Left lung (tissue), 4 donors: ENCODE measurements at regions not wholly inside any gene's neighbourhood (a gene's known extent, or its start where the extent isn't known, plus 50 kb on each side); places are given as distances from the start of the nearest gene placed in this dataset.

Experiments used
- ATAC-seq: fragments of 200-7000 bp; cut with Tn5 transposase; one replicate; pipeline ENCODE4 v1.9.1; 2020; ENCODE audit warnings: moderate library complexity
- DNase-seq, 4 donors: peaks; one replicate each; pipeline ENCODE4 v3.0.0-alpha.2; 2013 to 2020
- H3K27ac ChIP-seq, 2 donors: fragments of 200-600 bp; sonication (generic) in 1 of 2; one replicate each; pipeline versions ENCODE4 v1.5.0 to v1.8.0; 2020 to 2021
- H3K27me3 ChIP-seq, 2 donors: fragments of 200-600 bp; sonication (generic) in 1 of 2; one replicate each; pipeline versions ENCODE4 v1.5.0 to v1.8.0; 2020 to 2021
- H3K36me3 ChIP-seq, 2 donors: fragments of 200-600 bp; sonication (generic) in 1 of 2; one replicate each; pipeline versions ENCODE4 v1.5.0 to v1.8.0; 2020 to 2021
- H3K4me1 ChIP-seq, 2 donors: fragments of 200-600 bp; one replicate each; pipeline ENCODE4 v1.8.0; 2021
- H3K4me3 ChIP-seq, 2 donors: fragments of 200-600 bp; sonication (generic) in 1 of 2; one replicate each; pipeline versions ENCODE4 v1.5.0 to v1.8.0; 2020 to 2021; ENCODE audit warnings: mild to moderate bottlenecking in 1 of 2
- H3K9me3 ChIP-seq, 2 donors: fragments of 200-600 bp; sonication (generic) in 1 of 2; one replicate each; pipeline versions ENCODE4 v1.5.0 to v1.8.0; 2020 to 2021
- CTCF ChIP-seq, 2 donors: fragments of 200-600 bp; sonication (generic) in 1 of 2; IDR thresholded peaks; one replicate each; pipeline versions ENCODE4 v1.5.0 to v1.8.0; 2021; ENCODE audit warnings: antibody characterized with exemption in 2 of 2
- intact Hi-C, 2 donors: fragments of 100-400 bp; cut with DNase I; formaldehyde crosslinking; loops; one replicate each; pipeline versions ENCODE4 v1.11.2 to v1.14.2; 2022
- donor health status: DM: no; HTN: yes; CAD: no.
- donor health status: DM: no; HTN: no; CAD: no.

GRCh38 chr3:193021506-193022010 lies 103.9 kb upstream of the MB21D2 start:
- Histone ChIP-seq H3K27me3 (peaks cover 0 to 13% of the 10 kb centered on the region in 2 donors), H3K27ac (no peak overlapping the region), H3K4me3 (no peak overlapping the region), H3K9me3 (no peaks in the 10 kb centered on the region), H3K36me3 (no peaks in the 10 kb centered on the region), H3K4me1 (no peaks in the 10 kb centered on the region)
- DNase-seq (no peak), ATAC-seq (no peak)
- intact Hi-C loops = no loop called here
- TF ChIP-seq CTCF (IDR thresholded peaks at IDR 0.05) = no peak

DNA sequence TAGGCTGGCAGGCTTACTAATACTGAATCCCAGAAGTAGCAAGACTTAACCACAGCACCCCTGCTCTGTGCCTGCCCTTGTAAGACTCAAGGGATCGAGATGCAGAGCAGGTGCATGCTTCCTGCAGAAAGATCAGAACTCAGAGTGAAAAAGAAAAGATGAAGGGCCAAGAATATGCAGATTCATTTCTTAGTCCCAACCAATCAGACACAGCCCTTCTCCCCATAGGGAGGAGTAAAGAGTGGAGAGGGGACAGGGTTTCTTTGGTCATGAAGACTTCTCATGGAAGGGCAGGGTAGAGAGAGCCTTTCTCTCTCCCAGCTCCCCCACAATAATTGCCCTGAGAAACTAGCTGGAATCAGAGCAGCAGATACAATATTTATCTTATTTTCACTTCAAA lies 105.6 kb upstream of the MB21D2 start:
- H3K4me3 ChIP-seq = no peak overlapping the region
- intact Hi-C loops = no loop called here
- no peaks in the 10 kb centered on the region for H3K9me3 ChIP-seq
- no peak overlapping the region for H3K27ac ChIP-seq
- no peak for ATAC-seq
- H3K27me3 ChIP-seq = peaks cover 0 to 13% of the 10 kb centered on the region in 2 donors
- no peak for TF ChIP-seq CTCF (IDR thresholded peaks at IDR 0.05)
- H3K4me1 ChIP-seq = no peaks in the 10 kb centered on the region
- no peak for DNase-seq
- no peaks in the 10 kb centered on the region for H3K36me3 ChIP-seq

DNA sequence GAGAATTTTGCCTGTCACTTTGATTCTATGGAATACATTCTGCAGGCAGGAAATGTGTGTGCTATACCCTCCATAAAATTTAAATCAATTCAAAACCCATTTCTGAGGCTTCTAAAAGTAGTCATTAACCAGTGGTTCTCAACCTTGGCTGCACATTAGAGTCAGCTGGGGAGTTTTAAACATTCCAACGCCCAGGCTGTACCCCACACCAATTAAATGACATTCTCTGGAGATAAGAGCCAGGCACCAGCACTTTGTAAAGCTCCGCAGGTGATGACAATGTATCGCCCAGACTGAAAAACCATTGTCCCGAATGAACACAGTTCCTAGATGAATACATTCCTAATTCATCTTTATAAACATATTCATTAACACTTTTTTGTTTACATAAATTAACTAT lies 110.6 kb upstream of the MB21D2 start:
- no peak overlapping the region for H3K27ac ChIP-seq
- peaks cover 9 to 16% of the 10 kb centered on the region in 2 donors for H3K27me3 ChIP-seq
- intact Hi-C loops = no loop called here
- no peak for ATAC-seq
- no peaks in the 10 kb centered on the region for H3K9me3 ChIP-seq
- no peaks in the 10 kb centered on the region for H3K36me3 ChIP-seq
- TF ChIP-seq CTCF (IDR thresholded peaks at IDR 0.05) = no peak
- DNase-seq = no peak
- peaks cover 0 to 2% of the 10 kb centered on the region in 2 donors for H3K4me1 ChIP-seq
- H3K4me3 ChIP-seq = no peak overlapping the region

DNA sequence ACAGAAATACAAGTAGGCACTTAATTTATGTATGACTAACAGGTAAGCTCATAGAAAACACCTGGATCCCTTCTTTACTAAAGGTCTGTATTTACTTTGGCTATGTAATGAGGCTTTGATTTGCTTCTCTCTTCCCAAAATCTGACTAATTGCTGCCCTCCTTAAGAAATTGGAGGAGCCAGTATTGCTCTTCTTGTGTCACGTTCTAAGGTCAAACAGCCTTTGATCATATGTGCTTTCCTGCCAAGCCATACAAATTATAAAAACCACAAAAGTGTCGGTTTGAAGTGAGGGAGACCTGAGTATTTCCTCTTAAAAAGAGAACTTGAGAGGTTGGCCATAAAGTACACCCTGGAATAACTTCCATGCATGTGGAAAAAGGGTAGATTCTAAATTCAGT lies 112.1 kb upstream of the MB21D2 start:
- Histone ChIP-seq H3K27ac (no peak overlapping the region), H3K9me3 (no peaks in the 10 kb centered on the region)
- intact Hi-C loops = no loop called here

DNA sequence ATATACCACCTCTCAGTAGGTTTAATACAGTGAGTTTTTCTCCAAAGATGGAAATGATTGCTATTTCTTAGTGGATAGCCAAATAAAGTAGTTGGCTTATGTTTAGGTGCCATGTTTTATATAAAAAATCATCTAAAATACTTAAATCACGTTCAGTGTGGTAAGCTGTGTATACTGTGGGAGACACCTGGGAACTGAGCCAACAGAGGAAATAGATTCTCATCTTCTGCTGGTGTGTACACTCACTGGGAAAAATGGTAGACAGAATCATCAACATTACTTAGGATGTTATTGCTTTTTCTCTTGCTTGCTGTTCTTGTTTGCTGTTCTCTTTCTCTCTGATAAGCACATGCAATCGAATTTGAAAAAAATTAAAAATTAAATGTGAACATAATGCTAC lies 112.6 kb upstream of the MB21D2 start:
- no peak for DNase-seq
- intact Hi-C loops = no loop called here

More for the DNA sequence above, 112.1 kb upstream of the MB21D2 start:
- Histone ChIP-seq H3K4me1 (peaks cover 0 to 2% of the 10 kb centered on the region in 2 donors), H3K27me3 (peaks cover 9 to 22% of the 10 kb centered on the region in 2 donors), H3K4me3 (no peak overlapping the region), H3K36me3 (no peaks in the 10 kb centered on the region)
- ATAC-seq (peak; percentile 86), DNase-seq (no peak)
- TF ChIP-seq CTCF (IDR thresholded peaks at IDR 0.05) = no peak

More for the DNA sequence above, 112.6 kb upstream of the MB21D2 start:
- Histone ChIP-seq H3K4me1 (peaks cover 0 to 2% of the 10 kb centered on the region in 2 donors), H3K9me3 (no peaks in the 10 kb centered on the region), H3K27me3 (peaks cover 9 to 23% of the 10 kb centered on the region in 2 donors), H3K36me3 (no peaks in the 10 kb centered on the region), H3K27ac (no peak overlapping the region), H3K4me3 (no peak overlapping the region)
- TF ChIP-seq CTCF (IDR thresholded peaks at IDR 0.05) = no peak
- ATAC-seq = no peak
